DOHH2 (cell line): ENCODE measurements at regions not wholly inside any gene's neighbourhood (a gene's known extent, or its start where the extent isn't known, plus 50 kb on each side); places are given as distances from the start of the nearest gene placed in this dataset.

Source experiments
- EZH2phosphoT487 ChIP-seq: fragments of 200-600 bp; sonication (generic); IDR thresholded peaks from 2 replicates; pipeline ENCODE4 v1.6.1; 2017; ENCODE audit warnings: borderline replicate concordance, mild to moderate bottlenecking, antibody characterized with exemption, low read length, moderate library complexity, mixed read lengths
- TF ChIP-seq, protein P1 (sequence below): fragments of 200-600 bp; sonication (generic); IDR thresholded peaks from one replicate; pipeline ENCODE4 v1.5.1; 2014; ENCODE audit warnings: antibody characterized with exemption, mild to moderate bottlenecking, low read depth, low read length; ENCODE audit not compliant: poor library complexity, severe bottlenecking

GRCh38 chr18:44508474-44508873 lies 172.2 kb upstream of the SETBP1 start:
- TF ChIP-seq, protein P1, sequence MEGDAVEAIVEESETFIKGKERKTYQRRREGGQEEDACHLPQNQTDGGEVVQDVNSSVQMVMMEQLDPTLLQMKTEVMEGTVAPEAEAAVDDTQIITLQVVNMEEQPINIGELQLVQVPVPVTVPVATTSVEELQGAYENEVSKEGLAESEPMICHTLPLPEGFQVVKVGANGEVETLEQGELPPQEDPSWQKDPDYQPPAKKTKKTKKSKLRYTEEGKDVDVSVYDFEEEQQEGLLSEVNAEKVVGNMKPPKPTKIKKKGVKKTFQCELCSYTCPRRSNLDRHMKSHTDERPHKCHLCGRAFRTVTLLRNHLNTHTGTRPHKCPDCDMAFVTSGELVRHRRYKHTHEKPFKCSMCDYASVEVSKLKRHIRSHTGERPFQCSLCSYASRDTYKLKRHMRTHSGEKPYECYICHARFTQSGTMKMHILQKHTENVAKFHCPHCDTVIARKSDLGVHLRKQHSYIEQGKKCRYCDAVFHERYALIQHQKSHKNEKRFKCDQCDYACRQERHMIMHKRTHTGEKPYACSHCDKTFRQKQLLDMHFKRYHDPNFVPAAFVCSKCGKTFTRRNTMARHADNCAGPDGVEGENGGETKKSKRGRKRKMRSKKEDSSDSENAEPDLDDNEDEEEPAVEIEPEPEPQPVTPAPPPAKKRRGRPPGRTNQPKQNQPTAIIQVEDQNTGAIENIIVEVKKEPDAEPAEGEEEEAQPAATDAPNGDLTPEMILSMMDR: no peak
- TF ChIP-seq EZH2phosphoT487: no peak
